Epithelial cell of esophagus (primary cell): ENCODE measurements at regions not wholly inside any gene's neighbourhood (a gene's known extent, or its start where the extent isn't known, plus 50 kb on each side); places are given as distances from the start of the nearest gene placed in this dataset.

Source experiments
- DNase-seq: peaks from one replicate; pipeline ENCODE4 v3.0.0; 2010; ENCODE audit warnings: low read depth
- H3K4me3 ChIP-seq: 2 replicates; pipeline ENCODE4 v1.5.1; 2011; ENCODE audit warnings: mild to moderate bottlenecking, low read length, control low read depth
- CTCF ChIP-seq: IDR thresholded peaks from 2 replicates; pipeline ENCODE4 v1.5.1; 2011; ENCODE audit warnings: low read depth, mild to moderate bottlenecking, low read length, control low read depth, inconsistent platforms; ENCODE audit not compliant: insufficient read depth; ENCODE audit errors: missing control alignments

- DNase-seq, result no peak
- TF ChIP-seq CTCF, result no peak
- H3K4me3 ChIP-seq, result no peak overlapping the region
Observed at GRCh38 chr12:59517522-59517921, 78.3 kb upstream of the SLC16A7 start.

- no peak for DNase-seq
- H3K4me3 ChIP-seq, result no peak overlapping the region
- no peak for TF ChIP-seq CTCF
Observed at GRCh38 chr12:59500915-59501314, 94.9 kb upstream of the SLC16A7 start.

GRCh38 chr12:59500335-59500734 is 95.5 kb upstream of the SLC16A7 start:
- TF ChIP-seq CTCF, result no peak
- H3K4me3 ChIP-seq, result no peak overlapping the region
- no peak for DNase-seq

- no peak for TF ChIP-seq CTCF
- no peak for DNase-seq
Observed at GRCh38 chr12:59499774-59500173, 96.1 kb upstream of the SLC16A7 start.

GRCh38 chr12:59494617-59495016 is 101.2 kb upstream of the SLC16A7 start:
- TF ChIP-seq CTCF, result no peak
- no peak for DNase-seq
- no peak overlapping the region for H3K4me3 ChIP-seq

More at GRCh38 chr12:59499774-59500173, 96.1 kb upstream of the SLC16A7 start:
- no peak overlapping the region for H3K4me3 ChIP-seq

GRCh38 chr12:59491877-59492276 is 104.0 kb upstream of the SLC16A7 start:
- H3K4me3 ChIP-seq, result no peak overlapping the region
- no peak for DNase-seq
- no peak for TF ChIP-seq CTCF

GRCh38 chr12:59486827-59487226 is 109.0 kb upstream of the SLC16A7 start:
- peak; percentile 53 for DNase-seq
- H3K4me3 ChIP-seq, result no peak overlapping the region
- TF ChIP-seq CTCF, result no peak
